Left lung (tissue), 4 donors: ENCODE measurements at regions not wholly inside any gene's neighbourhood (a gene's known extent, or its start where the extent isn't known, plus 50 kb on each side); places are given as distances from the start of the nearest gene placed in this dataset.
A peak's percentile ranks its signal among the peaks of the same experiment; 100 is the strongest.

ENCODE experiments used
- ATAC-seq: fragments of 200-7000 bp; cut with Tn5 transposase; one replicate; pipeline ENCODE4 v1.9.1; 2020; ENCODE audit warnings: moderate library complexity
- DNase-seq, 4 donors: peaks; one replicate each; pipeline ENCODE4 v3.0.0-alpha.2; 2013 to 2020
- H3K27ac ChIP-seq, 2 donors: fragments of 200-600 bp; sonication (generic) in 1 of 2; one replicate each; pipeline versions ENCODE4 v1.5.0 to v1.8.0; 2020 to 2021
- H3K27me3 ChIP-seq, 2 donors: fragments of 200-600 bp; sonication (generic) in 1 of 2; one replicate each; pipeline versions ENCODE4 v1.5.0 to v1.8.0; 2020 to 2021
- H3K36me3 ChIP-seq, 2 donors: fragments of 200-600 bp; sonication (generic) in 1 of 2; one replicate each; pipeline versions ENCODE4 v1.5.0 to v1.8.0; 2020 to 2021
- H3K4me1 ChIP-seq, 2 donors: fragments of 200-600 bp; one replicate each; pipeline ENCODE4 v1.8.0; 2021
- H3K4me3 ChIP-seq, 2 donors: fragments of 200-600 bp; sonication (generic) in 1 of 2; one replicate each; pipeline versions ENCODE4 v1.5.0 to v1.8.0; 2020 to 2021; ENCODE audit warnings: mild to moderate bottlenecking in 1 of 2
- H3K9me3 ChIP-seq, 2 donors: fragments of 200-600 bp; sonication (generic) in 1 of 2; one replicate each; pipeline versions ENCODE4 v1.5.0 to v1.8.0; 2020 to 2021
- intact Hi-C, 2 donors: fragments of 100-400 bp; cut with DNase I; formaldehyde crosslinking; loops; one replicate each; pipeline versions ENCODE4 v1.11.2 to v1.14.2; 2022
- TF ChIP-seq, protein P1 (sequence below), 2 donors: fragments of 200-600 bp; sonication (generic) in 1 of 2; IDR thresholded peaks; one replicate each; pipeline versions ENCODE4 v1.5.0 to v1.8.0; 2021; ENCODE audit warnings: antibody characterized with exemption in 2 of 2
- donor health status: DM: no; HTN: yes; CAD: no.
- donor health status: DM: no; HTN: no; CAD: no.

DNA sequence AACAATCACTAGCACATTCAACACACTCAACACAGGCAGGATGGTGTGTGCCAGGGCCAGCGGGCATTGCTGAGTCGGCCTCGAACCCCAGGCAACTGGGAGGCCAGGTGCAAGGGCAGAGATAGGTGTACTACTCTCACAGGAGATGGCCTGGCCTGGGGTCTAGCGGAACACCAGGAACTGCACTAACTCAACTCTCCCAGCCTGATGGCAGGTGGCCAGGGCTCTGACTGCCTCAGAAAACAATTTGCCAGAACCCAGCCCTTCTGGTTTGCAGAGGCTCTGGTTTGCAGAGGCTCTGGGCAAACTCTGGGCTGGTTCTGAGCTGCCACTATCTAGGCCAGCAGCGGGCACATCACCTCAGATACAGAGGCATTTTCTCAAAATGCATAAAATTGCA, 229.2 kb upstream of the CHRNA7 start:
- DNase-seq (peak in 2 of 4 donors; percentile 13 to 46), ATAC-seq (peak; percentile 26)
- intact Hi-C loops, result no loop called here
- Histone ChIP-seq H3K9me3 (no peaks in the 10 kb centered on the region), H3K27ac (no peak overlapping the region), H3K36me3 (no peaks in the 10 kb centered on the region), H3K4me1 (no peaks in the 10 kb centered on the region), H3K27me3 (no peaks in the 10 kb centered on the region), H3K4me3 (no peak overlapping the region)
- TF ChIP-seq, protein P1, sequence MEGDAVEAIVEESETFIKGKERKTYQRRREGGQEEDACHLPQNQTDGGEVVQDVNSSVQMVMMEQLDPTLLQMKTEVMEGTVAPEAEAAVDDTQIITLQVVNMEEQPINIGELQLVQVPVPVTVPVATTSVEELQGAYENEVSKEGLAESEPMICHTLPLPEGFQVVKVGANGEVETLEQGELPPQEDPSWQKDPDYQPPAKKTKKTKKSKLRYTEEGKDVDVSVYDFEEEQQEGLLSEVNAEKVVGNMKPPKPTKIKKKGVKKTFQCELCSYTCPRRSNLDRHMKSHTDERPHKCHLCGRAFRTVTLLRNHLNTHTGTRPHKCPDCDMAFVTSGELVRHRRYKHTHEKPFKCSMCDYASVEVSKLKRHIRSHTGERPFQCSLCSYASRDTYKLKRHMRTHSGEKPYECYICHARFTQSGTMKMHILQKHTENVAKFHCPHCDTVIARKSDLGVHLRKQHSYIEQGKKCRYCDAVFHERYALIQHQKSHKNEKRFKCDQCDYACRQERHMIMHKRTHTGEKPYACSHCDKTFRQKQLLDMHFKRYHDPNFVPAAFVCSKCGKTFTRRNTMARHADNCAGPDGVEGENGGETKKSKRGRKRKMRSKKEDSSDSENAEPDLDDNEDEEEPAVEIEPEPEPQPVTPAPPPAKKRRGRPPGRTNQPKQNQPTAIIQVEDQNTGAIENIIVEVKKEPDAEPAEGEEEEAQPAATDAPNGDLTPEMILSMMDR (IDR thresholded peaks at IDR 0.05), result no peak

DNA sequence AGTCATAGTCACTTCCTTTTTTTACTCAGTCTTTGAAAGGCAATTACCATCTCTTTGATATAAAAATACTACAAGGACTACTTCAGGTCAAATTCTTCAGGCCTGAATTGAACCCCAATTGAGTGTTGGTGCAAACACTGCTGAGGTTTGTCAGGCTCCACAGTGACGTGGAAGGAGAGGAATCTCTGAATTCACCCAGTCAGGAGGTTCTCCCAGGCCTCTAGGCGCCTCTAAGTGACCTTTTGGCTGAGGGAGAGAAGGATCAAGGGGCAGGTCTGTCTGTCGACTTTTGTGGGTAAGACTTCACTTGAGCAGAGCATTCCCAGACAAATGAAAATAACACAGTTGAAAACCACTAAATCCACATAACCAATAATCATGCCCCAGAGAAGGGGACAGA, 227.6 kb upstream of the CHRNA7 start:
- Histone ChIP-seq H3K27me3 (no peaks in the 10 kb centered on the region), H3K36me3 (no peaks in the 10 kb centered on the region), H3K27ac (no peak overlapping the region), H3K4me3 (no peak overlapping the region), H3K4me1 (no peaks in the 10 kb centered on the region), H3K9me3 (no peaks in the 10 kb centered on the region)
- peak; percentile 84 for ATAC-seq
- intact Hi-C loops, result no loop called here
- no peak for DNase-seq
- TF ChIP-seq, protein P1 (IDR thresholded peaks at IDR 0.05), result no peak

DNA sequence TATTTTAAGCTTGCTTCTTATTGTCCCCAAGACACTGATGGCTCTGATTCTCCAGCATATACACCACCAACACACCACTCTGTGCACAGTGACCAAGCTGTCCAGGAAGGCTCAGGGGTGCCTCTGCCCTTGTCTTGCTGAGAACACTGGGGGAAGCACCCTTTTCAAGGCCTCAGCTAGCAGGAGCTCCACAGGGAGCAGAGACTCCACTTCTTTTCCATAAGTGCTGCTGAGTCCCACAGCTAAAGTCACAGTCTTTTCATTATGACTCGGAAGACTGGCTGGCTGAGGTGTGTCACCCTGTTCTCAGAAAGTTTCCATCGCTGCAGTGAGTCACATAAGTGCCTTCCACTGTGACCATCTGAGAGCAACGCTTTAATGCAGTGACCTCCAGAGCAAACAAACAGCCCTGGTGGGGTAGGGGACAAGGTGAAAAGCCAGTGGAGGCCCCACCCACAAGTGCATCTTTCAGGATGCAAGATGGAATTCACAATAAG, 226.9 kb upstream of the CHRNA7 start:
- peak; percentile 73 for ATAC-seq
- no peaks in the 10 kb centered on the region for H3K36me3 ChIP-seq
- H3K27ac ChIP-seq, result no peak overlapping the region

DNA sequence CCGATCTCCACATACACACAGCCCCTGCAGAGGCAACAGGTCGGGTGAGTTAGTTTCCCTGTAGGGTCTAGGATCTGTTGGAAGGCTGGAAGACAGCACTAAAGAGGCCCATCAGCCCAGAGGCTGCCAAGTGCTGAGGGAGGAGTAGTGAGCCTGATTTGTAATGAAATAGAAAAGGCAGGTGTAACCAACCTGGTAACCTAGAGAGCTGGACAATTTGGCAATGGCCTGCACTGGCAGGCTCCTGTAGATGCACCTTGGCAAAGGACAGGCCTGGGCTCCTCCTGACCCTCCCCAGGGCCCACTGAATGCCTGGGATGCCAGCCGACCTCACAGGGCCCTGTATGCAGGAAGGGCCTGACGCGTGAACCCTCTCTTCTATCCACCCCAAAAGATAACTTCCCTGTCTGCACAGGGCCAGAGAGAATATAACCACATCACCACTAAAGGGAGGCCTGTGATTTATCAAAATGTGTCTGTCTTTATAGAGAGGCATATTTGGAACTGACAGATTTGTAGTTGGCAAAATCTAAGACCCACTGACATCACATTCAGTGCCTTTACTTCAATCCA, 225.1 kb upstream of the CHRNA7 start:
- intact Hi-C loops, result no loop called here
- H3K27me3 ChIP-seq, result no peaks in the 10 kb centered on the region
- no peak for DNase-seq
- no peak overlapping the region for H3K27ac ChIP-seq
- TF ChIP-seq, protein P1 (IDR thresholded peaks at IDR 0.05), result no peak
- H3K36me3 ChIP-seq, result no peaks in the 10 kb centered on the region
- H3K4me1 ChIP-seq, result no peaks in the 10 kb centered on the region
- ATAC-seq, result no peak
- no peak overlapping the region for H3K4me3 ChIP-seq
- no peaks in the 10 kb centered on the region for H3K9me3 ChIP-seq

More for the DNA sequence above, 226.9 kb upstream of the CHRNA7 start:
- no peaks in the 10 kb centered on the region for H3K9me3 ChIP-seq
- H3K4me3 ChIP-seq, result no peak overlapping the region
- intact Hi-C loops, result no loop called here
- TF ChIP-seq, protein P1 (IDR thresholded peaks at IDR 0.05), result no peak
- DNase-seq, result no peak
- H3K4me1 ChIP-seq, result no peaks in the 10 kb centered on the region
- H3K27me3 ChIP-seq, result no peaks in the 10 kb centered on the region

DNA sequence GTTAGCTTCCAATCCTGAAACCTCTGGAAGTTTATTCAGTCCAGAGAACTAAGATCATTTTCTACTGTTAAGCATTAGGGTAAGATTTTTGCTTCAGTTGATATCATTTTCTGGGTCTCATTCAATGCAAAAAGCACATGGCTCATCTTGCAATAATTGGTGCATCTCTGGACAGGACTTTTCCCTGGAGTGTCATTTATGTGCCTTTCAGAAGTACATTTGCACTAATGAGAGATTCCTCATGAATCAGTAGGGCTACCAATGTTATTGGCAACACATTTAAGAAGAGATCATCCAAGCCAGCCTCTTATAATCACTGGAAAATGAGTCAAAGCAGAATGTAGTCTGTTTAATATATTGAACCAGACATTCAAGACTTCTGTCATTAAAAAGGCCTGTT, 224.2 kb upstream of the CHRNA7 start:
- intact Hi-C loops, result no loop called here
- H3K4me1 ChIP-seq, result no peaks in the 10 kb centered on the region
- H3K36me3 ChIP-seq, result no peaks in the 10 kb centered on the region
- H3K4me3 ChIP-seq, result no peak overlapping the region
- ATAC-seq, result no peak
- H3K27ac ChIP-seq, result no peak overlapping the region
- no peaks in the 10 kb centered on the region for H3K9me3 ChIP-seq
- H3K27me3 ChIP-seq, result no peaks in the 10 kb centered on the region
- TF ChIP-seq, protein P1 (IDR thresholded peaks at IDR 0.05), result no peak
- DNase-seq, result no peak
